Smooth muscle cell (in vitro differentiated cells): ENCODE measurements at regions not wholly inside any gene's neighbourhood (a gene's known extent, or its start where the extent isn't known, plus 50 kb on each side); places are given as distances from the start of the nearest gene placed in this dataset.

Source experiments
- DNase-seq: peaks from one replicate; lab custom pipeline; 2025; ENCODE audit not compliant: unreplicated experiment; lab: John Stamatoyannopoulos, UW
- H2AFZ ChIP-seq: fragments of 200-600 bp; sonication (generic); 2 replicates; pipeline ENCODE4 v1.6.0; 2016; ENCODE audit warnings: antibody characterized with exemption, low read depth, mild to moderate bottlenecking
- H3F3A ChIP-seq: fragments of 200-600 bp; sonication (generic); 2 replicates; pipeline ENCODE4 v1.6.0; 2017; ENCODE audit warnings: antibody characterized with exemption, low read depth
- H3K27ac ChIP-seq: fragments of 200-600 bp; sonication (generic); 2 replicates; pipeline ENCODE4 v1.5.1; 2016; ENCODE audit warnings: low read depth, mild to moderate bottlenecking
- H3K27me3 ChIP-seq: fragments of 200-600 bp; sonication (generic); 2 replicates; pipeline ENCODE4 v1.6.1; 2016; ENCODE audit warnings: low read depth, mild to moderate bottlenecking
- H3K36me3 ChIP-seq: fragments of 200-600 bp; sonication (generic); 2 replicates; pipeline ENCODE4 v1.5.1; 2016; ENCODE audit warnings: low read depth
- H3K4me1 ChIP-seq: fragments of 200-600 bp; sonication (generic); 2 replicates; pipeline ENCODE4 v1.5.1; 2016; ENCODE audit warnings: low read depth
- H3K4me2 ChIP-seq: fragments of 200-600 bp; sonication (generic); 2 replicates; pipeline ENCODE4 v1.6.0; 2016; ENCODE audit warnings: mild to moderate bottlenecking
- H3K4me3 ChIP-seq: fragments of 200-600 bp; sonication (generic); 2 replicates; pipeline ENCODE4 v1.5.1; 2016; ENCODE audit warnings: mild to moderate bottlenecking
- H3K79me2 ChIP-seq: fragments of 200-600 bp; sonication (generic); 2 replicates; pipeline ENCODE4 v1.6.0; 2016; ENCODE audit warnings: low read depth, mild to moderate bottlenecking
- H3K9ac ChIP-seq: fragments of 200-600 bp; sonication (generic); 2 replicates; pipeline ENCODE4 v1.6.0; 2016; ENCODE audit warnings: low read depth
- H3K9me3 ChIP-seq: fragments of 200-600 bp; sonication (generic); replicated peaks from 2 replicates; pipeline ENCODE4 v1.5.1; 2016; ENCODE audit warnings: low read depth
- H4K20me1 ChIP-seq: fragments of 200-600 bp; sonication (generic); 2 replicates; pipeline ENCODE4 v1.6.0; 2016; ENCODE audit warnings: low read depth
- CTCF ChIP-seq: fragments of 200-600 bp; sonication (generic); IDR thresholded peaks from 2 replicates; pipeline ENCODE4 v1.5.1; 2017; ENCODE audit warnings: borderline replicate concordance, mild to moderate bottlenecking, antibody characterized with exemption; ENCODE audit not compliant: insufficient read depth, poor library complexity, severe bottlenecking
- whole genome bisulfite sequencing: methylation state at CpG from one replicate; pipeline ENCODE4 v1.1.7; 2016; ENCODE audit warnings: low lambda C conversion rate; 5-methylcytosine and 5-hydroxymethylcytosine counted together

- no peak overlapping the region for H3K27ac ChIP-seq
- TF ChIP-seq CTCF: no peak
- H3K79me2 ChIP-seq: no peaks in the 10 kb centered on the region
- H3K4me3 ChIP-seq: no peak overlapping the region
- DNase-seq: no peak
- H3K9ac ChIP-seq: no peak overlapping the region
- peaks cover 4% of the 10 kb centered on the region for H3K27me3 ChIP-seq
- 88% methylated on average over 3 of the region's 3 CpGs for WGBS
- no peaks in the 10 kb centered on the region for H4K20me1 ChIP-seq
- no peak overlapping the region for H2AFZ ChIP-seq
- H3K4me1 ChIP-seq: peaks cover 7% of the 10 kb centered on the region
- H3K4me2 ChIP-seq: no peak overlapping the region
- no peaks in the 10 kb centered on the region for H3K9me3 ChIP-seq
- H3F3A ChIP-seq: no peaks in the 10 kb centered on the region
- H3K36me3 ChIP-seq: no peaks in the 10 kb centered on the region
These were observed 387.5 kb upstream of the RAG2 start for GRCh38 chr11:36985562-36985961.

- WGBS: 95% methylated on average over 2 of the region's 2 CpGs
- TF ChIP-seq CTCF: no peak
- Histone ChIP-seq H3K79me2 (no peaks in the 10 kb centered on the region), H3K4me1 (no peaks in the 10 kb centered on the region), H3K27ac (no peak overlapping the region), H4K20me1 (no peaks in the 10 kb centered on the region), H3K4me2 (no peak overlapping the region), H3F3A (no peaks in the 10 kb centered on the region), H2AFZ (no peak overlapping the region), H3K9me3 (no peaks in the 10 kb centered on the region), H3K27me3 (no peaks in the 10 kb centered on the region), H3K36me3 (no peaks in the 10 kb centered on the region), H3K4me3 (no peak overlapping the region), H3K9ac (no peak overlapping the region)
- no peak for DNase-seq
These were observed 378.7 kb upstream of the RAG2 start for GRCh38 chr11:36976741-36977140.

- 90% methylated on average over 1 of the region's 1 CpG for WGBS
- no peak overlapping the region for H2AFZ ChIP-seq
- H3K4me1 ChIP-seq: no peaks in the 10 kb centered on the region
- no peaks in the 10 kb centered on the region for H3K27me3 ChIP-seq
- H3K79me2 ChIP-seq: no peaks in the 10 kb centered on the region
- H3F3A ChIP-seq: no peaks in the 10 kb centered on the region
- no peak overlapping the region for H3K9ac ChIP-seq
- no peak for DNase-seq
- no peaks in the 10 kb centered on the region for H4K20me1 ChIP-seq
- H3K4me2 ChIP-seq: no peak overlapping the region
- no peaks in the 10 kb centered on the region for H3K9me3 ChIP-seq
- no peak overlapping the region for H3K4me3 ChIP-seq
- H3K36me3 ChIP-seq: no peaks in the 10 kb centered on the region
- H3K27ac ChIP-seq: no peak overlapping the region
- TF ChIP-seq CTCF: no peak
These were observed 376.7 kb upstream of the RAG2 start for GRCh38 chr11:36974771-36975170.

GRCh38 chr11:36953976-36954375 lies 355.9 kb upstream of the RAG2 start:
- Histone ChIP-seq H3F3A (no peaks in the 10 kb centered on the region), H3K9me3 (no peaks in the 10 kb centered on the region), H4K20me1 (no peaks in the 10 kb centered on the region), H3K36me3 (no peaks in the 10 kb centered on the region), H3K79me2 (no peaks in the 10 kb centered on the region), H3K4me2 (peak overlapping the region; percentile 20), H3K4me3 (no peak overlapping the region), H2AFZ (no peak overlapping the region), H3K9ac (no peak overlapping the region), H3K4me1 (no peaks in the 10 kb centered on the region), H3K27ac (no peak overlapping the region), H3K27me3 (no peaks in the 10 kb centered on the region)
- no peak for TF ChIP-seq CTCF
- no peak for DNase-seq
